PFSK-1 (cell line): ENCODE measurements at regions not wholly inside any gene's neighbourhood (a gene's known extent, or its start where the extent isn't known, plus 50 kb on each side); places are given as distances from the start of the nearest gene placed in this dataset.

Source experiments
- POLR2AphosphoS5 ChIP-seq: IDR thresholded peaks from 2 replicates; pipeline ENCODE4 v1.6.1; 2012; ENCODE audit warnings: low read depth, mild to moderate bottlenecking, control low read depth, low read length, moderate library complexity
- TAF1 ChIP-seq: IDR thresholded peaks from 2 replicates; pipeline ENCODE4 v1.6.1; 2012; ENCODE audit warnings: low read length, control low read depth, borderline replicate concordance; ENCODE audit not compliant: insufficient read depth

DNA sequence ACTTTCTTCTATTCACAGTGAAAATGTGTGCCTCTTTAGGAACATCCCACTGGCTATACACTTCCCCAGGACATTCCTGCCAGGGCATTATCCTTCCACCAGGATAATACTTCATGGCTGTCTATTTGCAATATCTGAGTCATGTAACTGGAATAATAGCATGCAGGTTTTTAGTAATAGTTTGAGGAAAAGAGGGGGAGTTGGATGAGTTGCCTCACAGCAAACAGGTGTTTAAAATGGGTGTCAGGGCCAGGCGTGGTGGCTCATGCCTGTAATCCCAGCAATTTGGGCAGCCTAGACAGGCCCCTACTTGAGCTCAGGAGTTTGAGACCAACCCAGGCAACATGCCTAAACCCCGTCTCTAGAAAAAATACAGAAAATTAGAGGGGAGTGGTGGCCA lies 585.9 kb downstream of the DIPK2A start:
- no peak for TF ChIP-seq POLR2AphosphoS5
- no peak for TF ChIP-seq TAF1
